ENCODE measurements at regions not wholly inside any gene's neighbourhood (a gene's known extent, or its start where the extent isn't known, plus 50 kb on each side); places are given as distances from the start of the nearest gene placed in this dataset.
"Not testable (repeated sequence)": the region's sequence is repeated elsewhere in the genome, so short reads cannot be mapped to it uniquely, and the experiment has no call there.

DNA sequence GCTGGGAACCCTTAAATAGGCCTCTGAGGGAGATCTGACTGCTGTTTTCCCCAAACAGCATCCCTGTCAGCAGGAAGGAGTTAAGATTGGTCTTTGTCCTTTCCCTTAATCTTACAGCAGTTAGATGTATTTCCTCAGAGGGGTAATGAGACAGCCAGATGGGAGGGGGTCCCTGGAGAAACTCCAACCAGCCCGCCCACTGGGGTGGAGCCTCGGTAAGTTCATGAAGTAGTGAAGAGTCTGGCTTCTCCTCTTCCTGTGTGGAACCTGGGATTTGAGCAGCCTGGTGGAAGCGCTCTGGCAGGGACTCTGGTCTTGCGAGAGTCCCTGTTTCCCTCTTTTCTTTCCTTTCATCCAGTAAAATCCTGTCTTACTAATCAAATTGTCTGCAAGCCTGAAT lies 330.0 kb downstream of the TLL1 start:
- H3K4me1 ChIP-seq (ENCODE audit: control insufficient read depth, insufficient read depth, low read length), result no peaks in the 10 kb centered on the region
- H3K4me3 ChIP-seq (ENCODE audit: low read depth, low read length), result no peak overlapping the region
- no peaks in the 10 kb centered on the region for H3K27me3 ChIP-seq (ENCODE audit: control insufficient read depth, insufficient read depth, low read length)
- no peaks in the 10 kb centered on the region for H3K9me3 ChIP-seq (ENCODE audit: control insufficient read depth, insufficient read depth, low read length)
- no peaks in the 10 kb centered on the region for H3K36me3 ChIP-seq (ENCODE audit: control insufficient read depth, insufficient read depth, low read length)
- no peak overlapping the region for H3K9ac ChIP-seq (ENCODE audit: low read depth, low read length)

DNA sequence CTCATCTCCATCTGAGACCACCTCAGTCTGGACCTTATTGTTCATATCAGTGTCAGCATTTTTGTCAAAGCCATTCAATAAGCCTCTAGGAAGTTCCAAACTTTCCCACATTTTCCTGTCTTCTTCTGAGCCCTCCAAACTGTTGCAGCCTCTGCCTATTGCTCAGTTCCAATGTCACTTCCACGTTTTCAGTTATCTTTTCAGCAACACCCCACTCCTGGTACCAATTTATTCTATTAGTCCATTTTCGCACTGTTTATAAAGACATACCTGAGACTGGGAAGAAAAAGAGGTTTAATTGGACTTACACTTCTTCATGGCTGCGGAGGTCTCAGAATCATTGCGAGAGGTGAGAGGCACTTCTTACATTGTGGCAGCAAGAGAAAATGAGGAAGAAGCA lies 339.3 kb downstream of the TLL1 start:
- H3K4me3 ChIP-seq (ENCODE audit: low read depth, low read length); H3K27me3 ChIP-seq (ENCODE audit: control insufficient read depth, insufficient read depth, low read length); H3K9ac ChIP-seq (ENCODE audit: low read depth, low read length); H3K4me1 ChIP-seq (ENCODE audit: control insufficient read depth, insufficient read depth, low read length); H3K36me3 ChIP-seq (ENCODE audit: control insufficient read depth, insufficient read depth, low read length): not testable (repeated sequence)
- peaks cover 11% of the 10 kb centered on the region for H3K9me3 ChIP-seq (ENCODE audit: control insufficient read depth, insufficient read depth, low read length)

DNA sequence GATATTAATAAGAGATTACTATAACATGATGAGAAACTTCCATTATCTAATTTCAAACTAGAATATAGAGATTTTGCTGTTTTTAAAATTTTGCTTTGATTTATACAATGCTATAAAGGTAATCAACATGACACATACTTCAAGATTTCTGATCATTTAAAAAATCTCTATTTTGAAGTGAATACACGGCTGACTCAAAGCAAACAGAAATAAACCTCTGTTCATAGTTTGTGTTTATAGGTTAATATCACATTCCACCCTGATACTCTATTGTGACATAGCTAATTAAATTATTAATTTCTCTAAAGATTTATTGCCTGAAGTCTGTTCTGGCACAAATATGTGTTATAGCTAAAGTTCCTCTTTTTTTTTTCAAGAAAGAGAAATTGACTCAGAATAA lies 349.2 kb downstream of the TLL1 start:
- no peaks in the 10 kb centered on the region for H3K36me3 ChIP-seq (ENCODE audit: control insufficient read depth, insufficient read depth, low read length)
- no peak overlapping the region for H3K9ac ChIP-seq (ENCODE audit: low read depth, low read length)
- no peaks in the 10 kb centered on the region for H3K9me3 ChIP-seq (ENCODE audit: control insufficient read depth, insufficient read depth, low read length)
- H3K27me3 ChIP-seq (ENCODE audit: control insufficient read depth, insufficient read depth, low read length), result no peaks in the 10 kb centered on the region
- H3K4me1 ChIP-seq (ENCODE audit: control insufficient read depth, insufficient read depth, low read length), result no peaks in the 10 kb centered on the region
- H3K4me3 ChIP-seq (ENCODE audit: low read depth, low read length), result no peak overlapping the region

DNA sequence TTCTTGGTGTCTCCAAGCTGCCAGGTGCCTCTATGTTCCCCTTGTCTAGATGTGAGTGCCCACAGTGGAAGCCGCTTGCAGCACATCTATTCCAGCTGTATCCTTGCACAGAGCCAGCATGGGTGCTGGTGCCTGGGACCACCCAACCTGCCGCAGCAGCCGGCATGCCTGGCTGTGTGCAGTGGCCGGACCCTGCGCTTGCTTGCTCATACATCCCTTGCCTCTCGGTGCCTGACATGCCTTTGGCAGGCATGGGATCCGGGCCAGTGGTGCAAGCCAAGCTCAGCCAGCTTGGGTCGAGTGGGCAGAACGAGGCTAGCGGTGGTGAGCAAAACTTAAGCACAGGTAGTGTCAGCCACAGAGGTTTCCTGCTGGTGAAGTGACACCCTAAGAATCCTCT lies 355.1 kb downstream of the TLL1 start:
- H3K36me3 ChIP-seq (ENCODE audit: control insufficient read depth, insufficient read depth, low read length), result no peaks in the 10 kb centered on the region
- H3K27me3 ChIP-seq (ENCODE audit: control insufficient read depth, insufficient read depth, low read length), result no peaks in the 10 kb centered on the region
- no peak overlapping the region for H3K4me3 ChIP-seq (ENCODE audit: low read depth, low read length)
- H3K9ac ChIP-seq (ENCODE audit: low read depth, low read length), result no peak overlapping the region
- no peaks in the 10 kb centered on the region for H3K9me3 ChIP-seq (ENCODE audit: control insufficient read depth, insufficient read depth, low read length)
- H3K4me1 ChIP-seq (ENCODE audit: control insufficient read depth, insufficient read depth, low read length), result no peaks in the 10 kb centered on the region

- Histone ChIP-seq H3K36me3 (ENCODE audit: control insufficient read depth, insufficient read depth, low read length) (no peaks in the 10 kb centered on the region), H3K9ac (ENCODE audit: low read depth, low read length) (no peak overlapping the region), H3K9me3 (ENCODE audit: control insufficient read depth, insufficient read depth, low read length) (no peaks in the 10 kb centered on the region), H3K4me3 (ENCODE audit: low read depth, low read length) (no peak overlapping the region), H3K4me1 (ENCODE audit: control insufficient read depth, insufficient read depth, low read length) (no peaks in the 10 kb centered on the region), H3K27me3 (ENCODE audit: control insufficient read depth, insufficient read depth, low read length) (no peaks in the 10 kb centered on the region)
These were observed 356.8 kb downstream of the TLL1 start for GRCh38 chr4:166229799-166230198.

DNA sequence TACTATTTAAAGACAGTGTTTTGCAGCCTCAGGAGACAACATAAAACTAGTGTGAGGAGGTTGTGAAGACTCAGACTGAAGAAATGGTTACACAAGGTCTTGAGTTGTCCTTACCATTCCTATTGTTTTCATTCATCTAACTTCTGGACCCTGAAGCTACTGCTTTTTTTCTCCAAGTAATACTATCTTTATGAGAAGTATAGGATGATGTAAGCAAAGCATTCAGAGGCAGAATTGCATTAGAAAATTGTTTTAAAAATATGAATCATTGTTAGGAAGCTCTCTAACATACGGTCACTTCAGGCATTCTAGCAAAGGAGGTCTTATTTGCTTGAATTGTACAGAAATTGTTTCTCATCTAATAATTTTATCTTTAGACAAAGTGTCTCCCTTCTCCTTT lies 357.8 kb downstream of the TLL1 start:
- H3K4me3 ChIP-seq (ENCODE audit: low read depth, low read length), result no peak overlapping the region
- H3K4me1 ChIP-seq (ENCODE audit: control insufficient read depth, insufficient read depth, low read length), result no peaks in the 10 kb centered on the region
- H3K27me3 ChIP-seq (ENCODE audit: control insufficient read depth, insufficient read depth, low read length), result no peaks in the 10 kb centered on the region
- no peaks in the 10 kb centered on the region for H3K9me3 ChIP-seq (ENCODE audit: control insufficient read depth, insufficient read depth, low read length)
- H3K36me3 ChIP-seq (ENCODE audit: control insufficient read depth, insufficient read depth, low read length), result no peaks in the 10 kb centered on the region
- no peak overlapping the region for H3K9ac ChIP-seq (ENCODE audit: low read depth, low read length)

DNA sequence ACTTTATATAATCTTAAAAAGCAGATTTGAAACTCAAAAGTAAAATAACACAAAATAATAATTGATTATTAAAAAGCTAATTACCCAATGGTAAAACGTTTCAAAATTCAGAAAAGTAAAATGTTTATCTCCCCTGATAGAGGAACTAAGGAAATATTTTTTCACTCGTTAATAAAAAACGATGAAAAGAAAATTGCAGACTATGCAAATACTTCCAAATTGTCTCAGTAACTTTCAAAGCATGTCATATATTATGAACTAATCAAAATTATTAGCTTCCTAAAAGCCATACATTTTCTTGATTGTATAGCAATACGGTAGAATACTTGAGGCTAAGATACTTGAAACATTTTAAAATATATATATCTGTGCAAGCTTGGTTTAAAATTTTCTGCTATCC lies 366.3 kb downstream of the TLL1 start:
- no peaks in the 10 kb centered on the region for H3K36me3 ChIP-seq (ENCODE audit: control insufficient read depth, insufficient read depth, low read length)
- H3K9ac ChIP-seq (ENCODE audit: low read depth, low read length), result no peak overlapping the region
- H3K4me3 ChIP-seq (ENCODE audit: low read depth, low read length), result no peak overlapping the region
- no peaks in the 10 kb centered on the region for H3K9me3 ChIP-seq (ENCODE audit: control insufficient read depth, insufficient read depth, low read length)
- H3K4me1 ChIP-seq (ENCODE audit: control insufficient read depth, insufficient read depth, low read length), result no peaks in the 10 kb centered on the region
- no peaks in the 10 kb centered on the region for H3K27me3 ChIP-seq (ENCODE audit: control insufficient read depth, insufficient read depth, low read length)

DNA sequence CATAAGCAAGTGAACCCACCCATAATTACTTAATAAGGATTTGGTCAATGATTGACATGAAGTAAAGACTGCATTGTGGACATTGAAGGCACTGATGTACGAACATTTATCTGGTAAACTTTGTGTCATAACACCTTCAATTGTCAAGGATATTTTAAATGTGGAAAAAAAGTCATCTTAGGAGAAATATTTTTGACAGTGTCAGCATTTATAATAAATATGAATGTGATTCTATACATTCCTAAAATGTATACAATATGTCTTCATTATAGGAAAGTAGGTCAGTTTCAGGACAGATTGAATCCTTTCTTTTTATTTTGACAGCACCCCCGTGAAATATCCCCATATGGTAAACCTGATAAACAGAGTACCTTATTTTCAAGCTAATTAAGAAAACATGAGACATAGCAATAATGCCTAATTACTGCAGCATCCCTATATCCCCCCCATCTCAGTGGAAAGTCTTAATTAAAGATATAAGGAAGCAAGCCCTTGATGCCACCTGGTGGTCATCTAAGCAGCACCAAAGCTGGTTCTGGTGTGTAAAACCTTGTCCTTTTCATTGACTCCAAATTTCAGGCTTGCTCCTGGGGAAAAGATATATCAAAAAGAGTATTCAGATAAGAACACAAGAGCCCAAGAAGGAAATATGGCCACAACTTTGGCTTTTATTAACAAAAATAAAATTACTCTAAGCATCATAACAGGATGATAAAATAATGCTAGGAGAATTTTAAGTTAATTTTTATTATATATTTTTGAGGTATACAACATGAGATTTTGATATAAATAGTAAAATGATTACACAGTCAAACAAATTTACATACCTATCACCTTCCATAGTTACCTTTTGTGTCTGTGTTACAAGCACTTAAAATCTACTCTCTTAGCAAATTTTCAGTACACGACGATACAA lies 379.7 kb downstream of the TLL1 start:
- Histone ChIP-seq H3K27me3 (ENCODE audit: control insufficient read depth, insufficient read depth, low read length) (no peaks in the 10 kb centered on the region), H3K9ac (ENCODE audit: low read depth, low read length) (no peak overlapping the region), H3K4me3 (ENCODE audit: low read depth, low read length) (no peak overlapping the region), H3K4me1 (ENCODE audit: control insufficient read depth, insufficient read depth, low read length) (no peaks in the 10 kb centered on the region), H3K9me3 (ENCODE audit: control insufficient read depth, insufficient read depth, low read length) (no peaks in the 10 kb centered on the region), H3K36me3 (ENCODE audit: control insufficient read depth, insufficient read depth, low read length) (no peaks in the 10 kb centered on the region)

DNA sequence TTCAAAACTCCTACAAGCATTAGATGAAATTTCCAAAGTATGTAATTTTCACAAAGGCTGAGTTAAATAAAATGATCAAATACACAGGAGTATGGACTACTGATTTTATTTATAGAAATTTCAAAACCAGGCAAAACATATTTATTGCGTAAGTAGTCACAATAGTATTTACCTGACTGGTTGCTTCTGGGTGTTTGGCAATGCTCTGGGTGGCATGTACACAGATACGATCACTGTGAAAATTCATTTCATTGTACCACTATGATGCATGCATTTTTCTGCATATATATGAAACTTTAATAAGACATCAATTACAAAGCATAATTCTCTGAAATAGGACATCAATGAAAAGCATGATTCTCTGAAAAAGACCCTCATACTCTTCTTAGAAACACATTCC lies 384.2 kb downstream of the TLL1 start:
- no peaks in the 10 kb centered on the region for H3K4me1 ChIP-seq (ENCODE audit: control insufficient read depth, insufficient read depth, low read length)
- H3K27me3 ChIP-seq (ENCODE audit: control insufficient read depth, insufficient read depth, low read length), result no peaks in the 10 kb centered on the region
- no peak overlapping the region for H3K4me3 ChIP-seq (ENCODE audit: low read depth, low read length)
- no peaks in the 10 kb centered on the region for H3K9me3 ChIP-seq (ENCODE audit: control insufficient read depth, insufficient read depth, low read length)
- H3K36me3 ChIP-seq (ENCODE audit: control insufficient read depth, insufficient read depth, low read length), result no peaks in the 10 kb centered on the region
- no peak overlapping the region for H3K9ac ChIP-seq (ENCODE audit: low read depth, low read length)

- H3K9ac ChIP-seq (ENCODE audit: low read depth, low read length), result no peak overlapping the region
- H3K27me3 ChIP-seq (ENCODE audit: control insufficient read depth, insufficient read depth, low read length), result no peaks in the 10 kb centered on the region
- H3K9me3 ChIP-seq (ENCODE audit: control insufficient read depth, insufficient read depth, low read length), result no peaks in the 10 kb centered on the region
- no peak overlapping the region for H3K4me3 ChIP-seq (ENCODE audit: low read depth, low read length)
- no peaks in the 10 kb centered on the region for H3K4me1 ChIP-seq (ENCODE audit: control insufficient read depth, insufficient read depth, low read length)
- no peaks in the 10 kb centered on the region for H3K36me3 ChIP-seq (ENCODE audit: control insufficient read depth, insufficient read depth, low read length)
These were observed 384.9 kb downstream of the TLL1 start for GRCh38 chr4:166257891-166258290.

DNA sequence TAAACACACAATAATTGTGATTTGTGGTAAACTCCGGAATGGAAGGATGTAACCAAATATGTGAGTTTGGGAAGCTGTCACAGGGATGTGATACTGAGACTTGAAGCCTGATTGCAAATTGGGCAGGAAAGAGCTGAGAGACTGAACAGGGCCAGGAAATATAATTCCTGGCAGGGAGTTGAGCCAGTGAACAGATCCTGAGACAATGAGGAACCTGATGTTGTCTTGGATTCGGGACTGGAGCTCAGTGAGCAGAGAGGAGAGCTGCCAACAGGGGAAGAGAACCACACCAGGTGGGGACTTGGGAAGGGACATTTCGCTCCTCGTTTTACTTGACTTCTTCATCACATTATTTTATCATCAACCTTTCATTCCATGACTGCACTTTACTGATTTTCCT lies 386.0 kb downstream of the TLL1 start:
- Histone ChIP-seq H3K4me3 (ENCODE audit: low read depth, low read length) (no peak overlapping the region), H3K27me3 (ENCODE audit: control insufficient read depth, insufficient read depth, low read length) (no peaks in the 10 kb centered on the region), H3K9ac (ENCODE audit: low read depth, low read length) (no peak overlapping the region), H3K36me3 (ENCODE audit: control insufficient read depth, insufficient read depth, low read length) (no peaks in the 10 kb centered on the region), H3K9me3 (ENCODE audit: control insufficient read depth, insufficient read depth, low read length) (no peaks in the 10 kb centered on the region), H3K4me1 (ENCODE audit: control insufficient read depth, insufficient read depth, low read length) (no peaks in the 10 kb centered on the region)

GRCh38 chr4:166274136-166274761 lies 401.2 kb downstream of the TLL1 start:
- Histone ChIP-seq H3K27me3 (ENCODE audit: control insufficient read depth, insufficient read depth, low read length) (no peaks in the 10 kb centered on the region), H3K4me1 (ENCODE audit: control insufficient read depth, insufficient read depth, low read length) (no peaks in the 10 kb centered on the region), H3K4me3 (ENCODE audit: low read depth, low read length) (no peak overlapping the region), H3K36me3 (ENCODE audit: control insufficient read depth, insufficient read depth, low read length) (no peaks in the 10 kb centered on the region), H3K9ac (ENCODE audit: low read depth, low read length) (no peak overlapping the region), H3K9me3 (ENCODE audit: control insufficient read depth, insufficient read depth, low read length) (no peaks in the 10 kb centered on the region)
